OCI-LY3 (cell line): ENCODE measurements at regions not wholly inside any gene's neighbourhood (a gene's known extent, or its start where the extent isn't known, plus 50 kb on each side); places are given as distances from the start of the nearest gene placed in this dataset.

Experiments used
- CTCF ChIP-seq: fragments of 200-600, 300-600 bp; sonication (generic); IDR thresholded peaks from 2 replicates; pipeline ENCODE4 v1.5.1; 2014; ENCODE audit warnings: antibody characterized with exemption, low read length, low read depth
- EZH2phosphoT487 ChIP-seq: fragments of 200-600 bp; shearing (Covaris generic); IDR thresholded peaks from 2 replicates; pipeline ENCODE4 v1.6.1; 2018; ENCODE audit warnings: antibody characterized with exemption, mixed run types, low read depth

- TF ChIP-seq CTCF (no peak), EZH2phosphoT487 (no peak)
These were observed 252.2 kb upstream of the TOX3 start for GRCh38 chr16:52799149-52799548.
